ENCODE measurements at regions not wholly inside any gene's neighbourhood (a gene's known extent, or its start where the extent isn't known, plus 50 kb on each side); places are given as distances from the start of the nearest gene placed in this dataset.

- TF ChIP-seq POLR2A (IDR thresholded peaks at IDR 0.05; ENCODE audit: low read depth, low read length): no peak
- TF ChIP-seq TAF1 (IDR thresholded peaks at IDR 0.05; ENCODE audit: low read depth, low read length): no peak
- no peak for TF ChIP-seq POLR2AphosphoS5 (IDR thresholded peaks at IDR 0.05; ENCODE audit: low read depth, low read length)
- no peak for TF ChIP-seq SPI1 (IDR thresholded peaks at IDR 0.05; ENCODE audit: low read depth, low read length)
- TF ChIP-seq PAX5 (IDR thresholded peaks at IDR 0.05; ENCODE audit: insufficient read depth, low read length, severe bottlenecking): no peak
- no peak for TF ChIP-seq POU2F2 (IDR thresholded peaks at IDR 0.05; ENCODE audit: low read depth, low read length)
These were observed 196.8 kb downstream of the GLI2 start for GRCh38 chr2:120932472-120932871.
